ENCODE measurements at regions not wholly inside any gene's neighbourhood (a gene's known extent, or its start where the extent isn't known, plus 50 kb on each side); places are given as distances from the start of the nearest gene placed in this dataset.

DNA sequence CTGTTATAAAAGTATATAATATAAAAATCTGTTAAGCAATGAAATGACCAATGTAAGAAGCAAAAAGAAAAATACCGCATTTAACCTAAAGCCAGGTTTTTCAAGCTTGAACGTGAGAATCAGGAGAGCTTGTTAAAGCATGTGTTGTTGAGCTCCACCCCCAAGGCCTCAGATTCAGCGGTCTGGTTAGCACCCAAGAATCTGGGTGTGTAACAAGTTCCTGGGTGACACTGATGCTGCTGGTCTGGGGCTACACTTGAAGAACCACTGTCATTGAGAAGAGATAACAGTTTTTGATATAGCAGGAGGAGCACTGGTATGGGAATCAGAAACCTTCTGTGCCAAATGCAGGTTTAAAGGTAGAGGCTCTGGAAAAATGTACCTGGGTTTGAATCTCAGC, 154.0 kb downstream of the ID4 start:
- TF ChIP-seq GATA2 (IDR thresholded peaks at IDR 0.05; ENCODE audit: low read depth, low read length) = no peak
- TF ChIP-seq GATA3 (IDR thresholded peaks at IDR 0.05; ENCODE audit: low read depth, low read length) = no peak
